ENCODE measurements at regions not wholly inside any gene's neighbourhood (a gene's known extent, or its start where the extent isn't known, plus 50 kb on each side); places are given as distances from the start of the nearest gene placed in this dataset.

DNA sequence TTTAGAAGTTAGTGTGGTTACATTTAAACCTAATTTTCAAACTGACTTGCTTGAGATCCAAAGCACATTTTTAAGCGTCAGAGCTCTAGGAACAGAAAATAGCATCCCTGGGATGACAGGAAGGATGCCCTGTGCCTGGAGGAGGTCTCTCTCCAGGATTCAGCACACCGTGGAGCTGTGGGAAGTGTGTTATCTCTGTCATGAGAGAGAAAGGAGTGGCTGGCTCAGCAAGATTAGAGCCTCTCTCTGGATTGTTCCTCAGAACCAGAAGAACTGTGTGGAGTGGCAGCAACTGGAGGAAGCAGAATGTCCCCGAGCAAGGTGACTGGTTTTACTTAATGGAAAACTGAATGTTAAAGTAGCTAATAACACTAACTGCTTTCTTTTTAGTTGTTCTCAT, 233.6 kb upstream of the TGFBR2 start:
- no peak for DNase-seq

GRCh38 chr3:30384546-30385072, 221.8 kb upstream of the TGFBR2 start:
- no peak for DNase-seq

DNA sequence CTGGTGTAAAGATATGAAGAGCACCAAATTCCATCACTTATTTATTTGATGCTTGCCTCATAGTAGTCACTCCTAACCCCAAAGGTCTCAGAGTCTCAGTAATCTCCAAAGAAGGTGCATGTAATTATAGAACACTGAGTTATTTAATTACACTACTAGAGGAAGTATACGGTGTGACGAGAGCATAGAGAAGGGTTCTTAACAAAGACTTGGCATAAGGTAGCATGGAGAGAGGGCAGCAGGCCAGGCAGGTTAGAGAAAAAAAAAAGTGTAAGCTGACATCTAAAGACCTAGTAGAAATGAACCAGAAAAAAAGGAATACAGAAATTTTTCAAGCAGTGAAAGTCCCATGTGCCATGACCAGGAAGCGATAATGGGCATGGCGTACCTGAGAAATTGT, 213.3 kb upstream of the TGFBR2 start:
- DNase-seq: no peak

DNA sequence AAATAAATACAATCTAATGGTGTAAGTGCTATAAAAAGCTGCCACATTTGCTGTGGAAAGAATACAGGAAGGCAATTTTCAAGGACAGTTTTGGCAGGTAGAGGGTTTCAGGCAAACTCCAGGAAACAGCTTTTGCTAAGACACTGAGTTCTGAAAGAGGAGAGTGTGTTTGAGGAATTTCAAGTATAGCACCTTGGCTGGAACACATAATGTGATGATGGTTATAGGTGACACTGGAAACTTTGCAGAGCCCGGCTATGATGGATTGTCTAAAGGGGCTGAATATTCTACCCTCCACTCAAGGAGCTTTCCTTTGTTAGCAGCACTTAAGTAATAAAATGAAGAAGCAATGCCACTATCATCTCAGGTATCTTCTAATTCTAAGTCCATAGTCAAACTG, 209.4 kb upstream of the TGFBR2 start:
- DNase-seq: no peak

GRCh38 chr3:30399394-30400181, 206.8 kb upstream of the TGFBR2 start:
- no peak for DNase-seq

- DNase-seq: no peak
Measured at GRCh38 chr3:30400926-30401325, 205.5 kb upstream of the TGFBR2 start.

GRCh38 chr3:30401971-30402370, 204.4 kb upstream of the TGFBR2 start:
- no peak for DNase-seq

DNA sequence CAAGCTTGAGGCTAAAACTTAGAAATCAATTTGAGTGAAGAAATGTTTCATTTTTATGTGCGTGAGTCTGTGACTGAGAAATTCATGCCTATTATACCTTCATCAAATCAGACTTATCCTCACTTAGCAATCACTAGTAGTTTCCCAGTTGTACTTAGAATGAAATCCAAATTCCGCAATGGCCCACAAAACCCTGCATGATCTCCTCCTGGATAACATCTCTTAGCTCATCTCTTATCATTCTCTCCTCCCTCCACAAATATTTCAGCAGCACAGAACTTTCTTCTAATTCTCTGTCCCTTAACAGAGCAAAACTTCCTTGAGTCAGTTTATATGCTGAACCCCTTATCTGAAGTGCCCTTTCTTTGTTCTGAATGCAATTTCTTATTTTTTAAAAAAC, 198.8 kb upstream of the TGFBR2 start:
- no peak for DNase-seq

GRCh38 chr3:30408105-30408557, 198.3 kb upstream of the TGFBR2 start:
- no peak for DNase-seq

DNA sequence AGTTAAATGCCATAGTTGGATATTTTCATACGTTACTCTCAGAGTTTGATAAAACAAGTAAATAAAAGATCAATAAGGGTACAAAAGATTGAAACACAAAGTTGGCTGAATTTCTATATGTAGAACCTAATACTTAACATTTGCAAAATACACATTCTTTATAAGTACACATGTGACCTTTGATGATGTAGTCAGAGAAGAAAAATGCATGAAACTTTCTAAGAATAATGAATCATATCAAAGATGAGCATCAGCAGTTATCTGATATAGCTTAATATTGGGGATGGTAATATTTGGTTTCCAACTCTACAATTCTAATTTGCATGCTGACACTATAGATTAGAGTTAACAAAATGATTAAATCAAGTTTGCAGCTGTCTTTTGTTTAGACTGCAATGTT, 188.0 kb upstream of the TGFBR2 start:
- no peak for DNase-seq

DNA sequence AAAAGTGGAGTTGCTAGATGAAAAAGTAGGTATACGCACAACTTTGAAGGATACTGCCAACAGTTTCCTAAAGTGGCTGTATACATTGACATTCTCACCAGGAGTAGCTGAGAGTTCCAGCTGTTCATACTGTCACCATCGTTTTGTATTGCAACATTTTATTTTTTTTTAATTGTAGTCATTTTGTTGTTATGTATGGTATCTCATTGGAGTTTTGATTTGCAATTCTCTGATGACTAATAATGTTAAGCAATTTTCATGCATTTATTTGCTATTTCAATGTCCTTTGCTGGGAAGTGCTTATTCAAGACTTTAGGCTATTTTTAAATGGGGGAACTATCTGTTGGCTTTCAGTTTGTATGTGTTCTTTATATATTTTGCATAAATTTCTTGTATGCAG, 185.1 kb upstream of the TGFBR2 start:
- no peak for DNase-seq

GRCh38 chr3:30426293-30426993, 180.0 kb upstream of the TGFBR2 start:
- DNase-seq: no peak

- no peak for DNase-seq
Measured at GRCh38 chr3:30428251-30428650, 178.2 kb upstream of the TGFBR2 start.

- no peak for DNase-seq
Measured at GRCh38 chr3:30435861-30436331, 170.5 kb upstream of the TGFBR2 start.

DNA sequence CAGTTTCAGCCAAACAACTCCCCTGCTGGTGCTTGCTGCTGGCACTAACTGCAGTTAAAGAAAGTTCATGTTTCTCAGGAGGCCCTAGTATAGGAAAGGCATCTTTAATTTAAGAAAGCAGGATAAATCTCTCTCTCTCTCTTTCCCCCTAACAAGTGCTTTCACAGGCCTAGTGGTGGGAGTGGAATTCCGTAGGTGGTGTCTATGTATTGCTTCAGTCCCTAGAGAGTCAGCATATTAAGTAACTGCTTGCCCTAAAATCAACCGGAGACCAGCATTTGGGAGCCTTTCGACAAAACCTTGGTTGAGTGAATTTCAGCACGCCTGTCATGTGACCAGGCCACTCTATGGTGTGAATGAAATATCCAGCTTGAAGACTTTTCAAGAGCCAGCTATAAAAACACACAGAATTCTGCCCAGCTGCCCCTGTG, 169.2 kb upstream of the TGFBR2 start:
- no peak for DNase-seq

DNA sequence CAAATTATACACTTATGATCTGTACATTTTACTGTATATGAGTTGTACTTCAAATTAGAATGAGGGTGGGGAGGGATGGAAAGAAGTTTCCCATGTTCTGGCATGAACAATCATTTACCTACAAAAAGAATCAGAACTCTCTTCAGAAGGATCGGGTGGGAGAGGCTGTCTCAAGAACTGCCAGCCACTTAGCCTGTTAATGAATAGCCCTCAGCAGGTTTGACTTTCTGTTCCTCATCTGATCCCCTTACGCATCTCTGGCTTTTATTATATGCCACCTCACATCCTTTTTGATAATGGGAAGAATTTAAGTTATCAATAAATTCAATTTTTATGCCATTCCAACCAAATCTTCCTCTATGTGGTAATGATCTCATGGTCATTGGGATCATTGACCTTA, 168.3 kb upstream of the TGFBR2 start:
- DNase-seq: no peak

DNA sequence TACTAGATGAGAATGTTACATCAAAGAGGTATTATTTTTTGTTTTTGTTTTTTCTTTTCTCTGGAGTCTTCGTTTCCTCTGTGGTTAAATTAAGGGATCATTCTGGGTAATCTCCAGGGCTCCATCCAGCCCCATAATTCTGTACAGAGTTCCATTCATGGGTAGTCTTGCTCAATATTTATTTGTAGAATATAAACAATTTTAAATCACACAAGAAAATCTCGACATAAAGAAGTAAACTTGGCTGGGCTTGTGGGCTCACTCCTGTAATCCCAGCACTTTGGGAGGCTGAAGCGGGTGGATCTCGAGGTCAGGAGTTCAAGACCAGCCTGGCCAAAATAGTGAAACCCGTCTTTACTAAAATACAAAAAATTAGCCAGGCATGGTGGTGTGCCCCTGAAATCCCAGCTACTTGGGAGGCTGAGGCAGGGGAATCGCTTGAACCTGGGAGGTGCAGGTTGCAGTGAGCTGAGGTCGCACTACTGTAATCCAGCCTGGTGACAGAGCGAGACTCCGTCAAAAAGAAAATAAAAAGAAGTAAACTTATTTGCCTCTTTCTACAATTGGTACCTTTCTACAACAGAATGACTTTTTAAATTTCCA, 166.8 kb upstream of the TGFBR2 start:
- no peak for DNase-seq

GRCh38 chr3:30440147-30440604, 166.2 kb upstream of the TGFBR2 start:
- DNase-seq: no peak

DNA sequence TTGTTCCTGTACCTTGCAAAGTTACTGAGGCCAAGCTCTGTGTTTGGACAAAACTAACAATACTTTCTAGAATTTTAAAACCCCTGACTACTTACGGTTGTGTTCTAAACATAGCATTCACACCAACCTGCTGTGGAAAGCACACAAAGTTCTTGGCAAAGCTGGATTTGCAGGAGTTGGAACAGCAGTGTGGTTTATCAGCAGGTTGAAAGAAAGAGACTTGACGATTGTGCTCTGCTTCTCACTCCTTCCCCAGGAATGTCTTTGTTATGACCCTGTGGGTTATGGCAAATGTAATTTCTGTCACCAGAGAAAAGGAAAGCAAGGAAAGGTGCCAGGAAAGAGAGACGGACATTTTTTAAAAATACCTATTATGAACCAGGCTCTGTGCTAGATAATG, 165.5 kb upstream of the TGFBR2 start:
- no peak for DNase-seq

GRCh38 chr3:30443756-30444673, 162.4 kb upstream of the TGFBR2 start:
- DNase-seq: no peak

GRCh38 chr3:30448450-30449289, 157.7 kb upstream of the TGFBR2 start:
- DNase-seq: no peak

GRCh38 chr3:30449290-30449632, 157.1 kb upstream of the TGFBR2 start:
- no peak for DNase-seq

Measured in NCI-H1105 (cell line).